GM13977 (cell line): ENCODE measurements at regions not wholly inside any gene's neighbourhood (a gene's known extent, or its start where the extent isn't known, plus 50 kb on each side); places are given as distances from the start of the nearest gene placed in this dataset.

ENCODE experiments used
- DNase-seq: peaks from one replicate; pipeline ENCODE4 v3.0.0; 2012; ENCODE audit warnings: low spot score
- CTCF ChIP-seq: IDR thresholded peaks from 2 replicates; pipeline ENCODE4 v1.5.1; 2012; ENCODE audit warnings: mild to moderate bottlenecking, control low read depth; ENCODE audit not compliant: insufficient read depth; ENCODE audit errors: extremely low read depth, missing control alignments
- in situ Hi-C: fragments of 300-500 bp; cut with MboI; formaldehyde crosslinking; loops from one replicate; pipeline ENCODE4 v1.12.0; 2022; ENCODE audit warnings: low sequenced_read_pairs, low pct_unique_long_range_greater_than_20kb, mixed read lengths, inconsistent platforms; ENCODE audit not compliant: unreplicated experiment

GRCh38 chr2:57669570-57669969, 377.0 kb upstream of the VRK2 start:
- no peak for DNase-seq
- in situ Hi-C loops: no loop called here
- TF ChIP-seq CTCF: no peak

- in situ Hi-C loops: no loop called here
- TF ChIP-seq CTCF: no peak
These were observed 372.6 kb upstream of the VRK2 start for GRCh38 chr2:57674025-57674424.

GRCh38 chr2:57674743-57675142, 371.9 kb upstream of the VRK2 start:
- in situ Hi-C loops: no loop called here
- no peak for DNase-seq
- no peak for TF ChIP-seq CTCF

More at GRCh38 chr2:57674025-57674424, 372.6 kb upstream of the VRK2 start:
- no peak for DNase-seq

GRCh38 chr2:57677296-57677695, 369.3 kb upstream of the VRK2 start:
- no peak for DNase-seq
- TF ChIP-seq CTCF: no peak
- in situ Hi-C loops: no loop called here

GRCh38 chr2:57681650-57682049, 365.0 kb upstream of the VRK2 start:
- TF ChIP-seq CTCF: no peak
- in situ Hi-C loops: no loop called here
- DNase-seq: no peak

- no peak for TF ChIP-seq CTCF
- DNase-seq: no peak
- in situ Hi-C loops: no loop called here
These were observed 361.6 kb upstream of the VRK2 start for GRCh38 chr2:57685032-57685431.

- TF ChIP-seq CTCF: no peak
- in situ Hi-C loops: no loop called here
- no peak for DNase-seq
These were observed 354.2 kb upstream of the VRK2 start for GRCh38 chr2:57692395-57692794.
